ENCODE measurements at regions not wholly inside any gene's neighbourhood (a gene's known extent, or its start where the extent isn't known, plus 50 kb on each side); places are given as distances from the start of the nearest gene placed in this dataset.

- TF ChIP-seq CTCF (IDR thresholded peaks at IDR 0.05; ENCODE audit: insufficient read depth, missing control alignments): no peak
- FAIRE-seq (no peak), DNase-seq (ENCODE audit: insufficient read length, low spot score) (no peak)
These were observed 210.0 kb downstream of the FOXO1 start for GRCh38 chr13:40456397-40456953.

- TF ChIP-seq CTCF (IDR thresholded peaks at IDR 0.05; ENCODE audit: insufficient read depth, missing control alignments): no peak
These were observed 209.4 kb downstream of the FOXO1 start for GRCh38 chr13:40456979-40457553.

GRCh38 chr13:40457929-40458719, 208.3 kb downstream of the FOXO1 start:
- TF ChIP-seq CTCF (IDR thresholded peaks at IDR 0.05; ENCODE audit: insufficient read depth, missing control alignments): no peak
- DNase-seq (ENCODE audit: insufficient read length, low spot score) (no peak), FAIRE-seq (no peak)

More at GRCh38 chr13:40456979-40457553, 209.4 kb downstream of the FOXO1 start:
- FAIRE-seq (no peak), DNase-seq (ENCODE audit: insufficient read length, low spot score) (no peak)

GRCh38 chr13:40458720-40458990, 207.8 kb downstream of the FOXO1 start:
- DNase-seq (ENCODE audit: insufficient read length, low spot score): no peak
- no peak for TF ChIP-seq CTCF (IDR thresholded peaks at IDR 0.05; ENCODE audit: insufficient read depth, missing control alignments)
- FAIRE-seq: no peak

- no peak for FAIRE-seq
These were observed 206.3 kb downstream of the FOXO1 start for GRCh38 chr13:40460116-40460515.

GRCh38 chr13:40464337-40465014, 202.0 kb downstream of the FOXO1 start:
- DNase-seq (ENCODE audit: insufficient read length, low spot score) (no peak), FAIRE-seq (no peak)
- no peak for TF ChIP-seq CTCF (IDR thresholded peaks at IDR 0.05; ENCODE audit: insufficient read depth, missing control alignments)

More at GRCh38 chr13:40460116-40460515, 206.3 kb downstream of the FOXO1 start:
- no peak for TF ChIP-seq CTCF (IDR thresholded peaks at IDR 0.05; ENCODE audit: insufficient read depth, missing control alignments)
- DNase-seq (ENCODE audit: insufficient read length, low spot score): no peak

Data from D721Med (cell line).